SJSA1 (cell line): ENCODE measurements at regions not wholly inside any gene's neighbourhood (a gene's known extent, or its start where the extent isn't known, plus 50 kb on each side); places are given as distances from the start of the nearest gene placed in this dataset.

ENCODE experiments used
- DNase-seq, 2 experiments: peaks; one replicate each; pipeline ENCODE4 v3.0.0-alpha.2; 2015 to 2020; ENCODE audit warnings: low spot score in 2 of 2, low read depth in 1 of 2
- H3K27ac ChIP-seq: fragments of 250-450 bp; sonication (Bioruptor Pico); 2 replicates; pipeline ENCODE4 v1.5.1; 2020; ENCODE audit warnings: mild to moderate bottlenecking, moderate library complexity
- H3K27me3 ChIP-seq: fragments of 250-450 bp; sonication (Bioruptor Pico); replicated peaks from 2 replicates; pipeline ENCODE4 v1.5.1; 2020; ENCODE audit warnings: mild to moderate bottlenecking, moderate library complexity
- H3K36me3 ChIP-seq: fragments of 250-450 bp; sonication (Bioruptor Pico); 2 replicates; pipeline ENCODE4 v1.5.1; 2020; ENCODE audit warnings: mild to moderate bottlenecking
- H3K4me1 ChIP-seq: fragments of 250-450 bp; sonication (Bioruptor Pico); replicated peaks from 2 replicates; pipeline ENCODE4 v1.6.1; 2021; ENCODE audit warnings: mild to moderate bottlenecking
- H3K4me3 ChIP-seq: fragments of 250-450 bp; sonication (Bioruptor Pico); 2 replicates; pipeline ENCODE4 v1.5.1; 2020; ENCODE audit warnings: mild to moderate bottlenecking
- H3K9me3 ChIP-seq: fragments of 250-450 bp; sonication (Bioruptor Pico); replicated peaks from 2 replicates; pipeline ENCODE4 v1.5.1; 2020; ENCODE audit warnings: mild to moderate bottlenecking

DNA sequence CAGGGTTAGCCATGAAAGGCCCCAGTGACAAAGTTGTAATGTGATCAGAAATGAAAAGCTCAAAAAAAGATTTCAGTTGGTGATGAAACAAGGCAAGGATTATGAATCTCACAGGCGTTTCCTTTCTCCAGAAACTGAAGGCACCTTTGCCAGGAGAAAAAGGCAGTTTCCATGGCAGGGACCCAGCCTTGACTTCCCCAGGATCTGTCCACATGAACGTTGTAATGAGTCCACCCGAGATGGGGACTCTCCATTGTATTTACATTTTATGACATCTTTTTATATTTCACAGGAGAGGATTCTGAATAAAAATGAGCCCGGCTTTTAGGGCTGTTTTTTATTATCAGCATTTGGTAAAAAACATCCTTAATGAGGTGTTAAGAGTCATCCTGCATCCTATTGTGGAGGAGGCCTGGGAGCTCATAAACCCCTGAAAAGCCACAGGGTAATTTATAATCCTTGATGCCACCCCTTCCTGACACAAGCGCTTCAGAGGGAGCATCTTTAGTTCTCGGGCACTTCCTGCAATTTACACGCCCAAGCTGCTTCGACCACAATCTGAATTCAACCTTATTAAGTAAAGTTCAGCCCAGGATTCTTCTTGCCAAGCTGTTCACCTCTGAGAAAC is 74.1 kb upstream of the SALL4 start:
- no peak for DNase-seq
- peak overlapping the region; percentile 49 for H3K27ac ChIP-seq
- H3K4me3 ChIP-seq = no peak overlapping the region
- peaks cover 26% of the 10 kb centered on the region for H3K4me1 ChIP-seq
- no peaks in the 10 kb centered on the region for H3K27me3 ChIP-seq
- no peaks in the 10 kb centered on the region for H3K36me3 ChIP-seq
- no peaks in the 10 kb centered on the region for H3K9me3 ChIP-seq

- H3K9me3 ChIP-seq = no peaks in the 10 kb centered on the region
- H3K4me3 ChIP-seq = no peak overlapping the region
- DNase-seq = no peak
- H3K27ac ChIP-seq = no peak overlapping the region
- H3K4me1 ChIP-seq = peaks cover 26% of the 10 kb centered on the region
- H3K27me3 ChIP-seq = no peaks in the 10 kb centered on the region
- H3K36me3 ChIP-seq = no peaks in the 10 kb centered on the region
Measured at GRCh38 chr20:51873652-51874051, 71.3 kb upstream of the SALL4 start.

DNA sequence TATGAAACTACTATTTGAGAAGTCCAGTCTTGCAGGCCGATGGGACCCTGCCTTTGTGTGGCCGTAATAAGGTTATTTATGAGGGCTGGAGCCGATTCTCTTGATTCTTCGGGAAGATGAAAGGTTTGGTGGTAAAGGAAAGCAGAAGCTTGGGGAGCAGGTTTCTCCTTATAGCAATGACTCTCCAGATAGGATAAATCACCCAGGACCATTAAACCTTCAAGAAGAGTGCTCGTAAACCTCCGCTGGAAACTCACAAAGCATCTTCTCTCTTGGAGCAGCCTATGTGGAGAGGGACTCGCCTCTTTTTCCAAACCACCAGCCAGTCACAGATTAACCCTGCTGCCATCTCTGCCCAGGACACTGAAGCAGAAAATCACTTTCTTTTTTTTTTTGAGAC is 69.6 kb upstream of the SALL4 start:
- no peaks in the 10 kb centered on the region for H3K27me3 ChIP-seq
- H3K27ac ChIP-seq = no peak overlapping the region
- H3K9me3 ChIP-seq = no peaks in the 10 kb centered on the region
- peaks cover 24% of the 10 kb centered on the region for H3K4me1 ChIP-seq
- H3K4me3 ChIP-seq = no peak overlapping the region
- no peak for DNase-seq
- H3K36me3 ChIP-seq = no peaks in the 10 kb centered on the region

DNA sequence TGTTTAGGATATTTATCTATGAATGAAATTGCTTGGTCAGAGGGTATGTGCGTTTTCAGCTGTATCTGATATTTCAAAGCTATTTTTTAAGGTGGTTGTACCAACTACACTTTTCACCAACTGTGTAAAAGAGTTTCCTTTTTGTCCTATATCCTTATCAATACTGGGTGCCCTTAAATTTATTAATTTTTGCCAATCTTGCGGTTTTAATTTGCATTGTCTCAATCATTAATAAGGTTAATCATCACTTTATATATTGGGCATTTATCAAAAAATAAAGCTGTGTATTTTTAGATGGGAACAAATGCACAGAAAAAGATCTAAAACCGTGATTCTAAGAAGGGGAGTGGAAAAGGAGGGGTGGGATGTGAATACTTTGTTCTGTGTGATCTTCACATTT is 66.7 kb upstream of the SALL4 start:
- H3K4me3 ChIP-seq = no peak overlapping the region

GRCh38 chr20:51867251-51867650 is 64.9 kb upstream of the SALL4 start:
- no peaks in the 10 kb centered on the region for H3K36me3 ChIP-seq
- peaks cover 11% of the 10 kb centered on the region for H3K4me1 ChIP-seq
- H3K27me3 ChIP-seq = no peaks in the 10 kb centered on the region
- no peaks in the 10 kb centered on the region for H3K9me3 ChIP-seq
- no peak overlapping the region for H3K4me3 ChIP-seq
- no peak overlapping the region for H3K27ac ChIP-seq
- DNase-seq = no peak

More for the DNA sequence above, 66.7 kb upstream of the SALL4 start:
- H3K36me3 ChIP-seq = no peaks in the 10 kb centered on the region
- no peak for DNase-seq
- no peaks in the 10 kb centered on the region for H3K27me3 ChIP-seq
- no peaks in the 10 kb centered on the region for H3K4me1 ChIP-seq
- no peaks in the 10 kb centered on the region for H3K9me3 ChIP-seq
- no peak overlapping the region for H3K27ac ChIP-seq

DNA sequence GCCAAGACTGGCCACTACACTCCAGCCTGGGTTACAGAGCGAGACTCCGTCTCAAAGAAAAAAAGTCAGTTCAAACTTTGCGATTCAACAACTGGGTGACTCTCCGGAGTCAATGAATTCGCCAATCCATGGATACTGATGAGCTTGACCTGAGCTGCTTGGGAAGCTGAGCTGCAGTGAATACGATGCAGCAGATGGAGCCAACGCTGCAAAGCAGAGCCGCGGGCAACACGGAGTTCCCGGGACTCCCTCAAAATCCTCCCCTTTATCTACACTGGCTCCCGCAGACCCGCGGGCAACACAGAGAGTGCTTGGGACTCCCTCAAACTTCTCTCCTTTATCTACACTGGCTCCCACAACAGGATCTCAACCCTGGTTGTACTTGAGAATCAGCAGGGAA is 62.6 kb upstream of the SALL4 start:
- Histone ChIP-seq H3K9me3 (no peaks in the 10 kb centered on the region), H3K4me1 (peaks cover 32% of the 10 kb centered on the region), H3K36me3 (no peaks in the 10 kb centered on the region), H3K27ac (no peak overlapping the region), H3K27me3 (no peaks in the 10 kb centered on the region), H3K4me3 (no peak overlapping the region)
- DNase-seq = no peak

GRCh38 chr20:51862796-51863195 is 60.5 kb upstream of the SALL4 start:
- DNase-seq = peak; percentile 81
- peak overlapping the region; percentile 61 for H3K27ac ChIP-seq
- H3K4me1 ChIP-seq = peaks cover 38% of the 10 kb centered on the region
- no peaks in the 10 kb centered on the region for H3K36me3 ChIP-seq
- no peaks in the 10 kb centered on the region for H3K27me3 ChIP-seq
- peak overlapping the region; percentile 30 for H3K4me3 ChIP-seq
- no peaks in the 10 kb centered on the region for H3K9me3 ChIP-seq

- DNase-seq = peak in 1 of 2 experiments; percentile 37
- peaks cover 38% of the 10 kb centered on the region for H3K4me1 ChIP-seq
- peak overlapping the region; percentile 61 for H3K27ac ChIP-seq
- no peaks in the 10 kb centered on the region for H3K9me3 ChIP-seq
- no peaks in the 10 kb centered on the region for H3K36me3 ChIP-seq
- H3K4me3 ChIP-seq = peak overlapping the region; percentile 30
- no peaks in the 10 kb centered on the region for H3K27me3 ChIP-seq
Measured at GRCh38 chr20:51861726-51862466, 59.6 kb upstream of the SALL4 start.

DNA sequence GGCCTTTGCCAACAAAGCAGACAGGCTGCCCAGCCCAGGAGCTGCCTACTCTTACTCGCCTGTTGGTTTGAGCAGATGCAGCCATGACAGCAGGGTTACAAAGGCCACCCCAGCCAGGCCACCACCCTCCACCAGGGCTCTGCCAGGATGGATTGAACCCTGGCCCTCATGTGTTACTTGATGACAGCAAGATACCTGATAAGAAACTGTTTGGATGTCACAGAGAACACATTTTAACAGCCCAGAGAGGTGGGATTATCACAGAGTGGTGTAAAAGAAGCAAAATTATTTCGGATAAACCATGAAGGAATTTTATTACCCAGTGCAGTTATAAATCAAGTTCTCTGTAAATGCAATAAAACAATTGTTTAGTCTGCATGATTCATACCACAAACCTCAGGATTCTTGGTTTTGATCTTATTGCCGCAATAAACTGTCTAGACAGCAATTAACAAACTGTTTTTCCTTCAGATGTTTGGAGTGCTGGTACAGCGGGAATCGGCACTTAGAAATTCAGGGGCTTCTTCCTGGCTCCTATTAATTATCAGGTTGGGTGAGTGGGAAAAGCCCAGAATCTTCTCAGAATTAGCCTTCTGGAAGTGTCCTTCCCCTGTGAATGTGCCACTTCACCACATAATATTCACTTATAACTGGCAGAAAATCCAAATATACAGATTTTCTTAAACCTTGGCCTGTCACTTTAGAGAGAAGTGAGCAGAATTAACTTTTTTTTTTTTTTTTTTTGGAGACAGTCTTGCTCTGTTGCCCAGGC is 58.0 kb upstream of the SALL4 start:
- peak; percentile 57 to 78 for DNase-seq

DNA sequence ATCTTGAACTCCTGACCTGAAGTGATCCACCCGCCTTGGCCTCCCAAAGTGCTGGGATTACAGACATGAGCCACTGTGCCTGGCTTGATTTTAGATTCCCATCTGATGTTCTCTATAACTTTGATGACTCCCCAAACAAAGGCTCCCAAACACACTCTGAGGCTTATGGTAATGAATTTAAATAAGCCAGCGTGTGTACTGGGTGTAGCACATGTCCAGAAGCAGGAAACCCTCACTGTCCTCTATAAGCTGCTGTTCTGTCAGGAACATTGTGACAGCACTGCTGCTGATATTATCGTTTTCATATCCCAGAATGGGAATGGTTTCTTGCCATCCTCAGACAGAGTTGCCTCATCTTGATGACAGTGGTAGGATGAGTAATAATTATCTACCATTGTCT is 54.1 kb upstream of the SALL4 start:
- no peaks in the 10 kb centered on the region for H3K27me3 ChIP-seq
- DNase-seq = no peak
- H3K4me3 ChIP-seq = no peak overlapping the region
- H3K4me1 ChIP-seq = peaks cover 19% of the 10 kb centered on the region
- H3K27ac ChIP-seq = no peak overlapping the region
- no peaks in the 10 kb centered on the region for H3K36me3 ChIP-seq
- no peaks in the 10 kb centered on the region for H3K9me3 ChIP-seq

More for the DNA sequence above, 58.0 kb upstream of the SALL4 start:
- no peaks in the 10 kb centered on the region for H3K9me3 ChIP-seq
- H3K4me3 ChIP-seq = no peak overlapping the region
- peaks cover 38% of the 10 kb centered on the region for H3K4me1 ChIP-seq
- no peaks in the 10 kb centered on the region for H3K36me3 ChIP-seq
- no peaks in the 10 kb centered on the region for H3K27me3 ChIP-seq
- peak overlapping the region; percentile 25; the same call in 1 of the 2 replicates for H3K27ac ChIP-seq

- peaks cover 5% of the 10 kb centered on the region for H3K4me1 ChIP-seq
- H3K36me3 ChIP-seq = no peaks in the 10 kb centered on the region
- DNase-seq = no peak
- no peaks in the 10 kb centered on the region for H3K9me3 ChIP-seq
- H3K4me3 ChIP-seq = no peak overlapping the region
- H3K27me3 ChIP-seq = no peaks in the 10 kb centered on the region
- H3K27ac ChIP-seq = no peak overlapping the region
Measured at GRCh38 chr20:51854921-51855320, 52.6 kb upstream of the SALL4 start.
